ENCODE measurements at regions not wholly inside any gene's neighbourhood (a gene's known extent, or its start where the extent isn't known, plus 50 kb on each side); places are given as distances from the start of the nearest gene placed in this dataset.
"Not testable (repeated sequence)": the region's sequence is repeated elsewhere in the genome, so short reads cannot be mapped to it uniquely, and the experiment has no call there.

GRCh38 chr21:33998402-33998801, 75.0 kb upstream of the MRPS6 start:
- intact Hi-C loops (cut with DNase I), result no loop called here
- DNase-seq, result no peak
- ATAC-seq (ENCODE audit: poor library complexity), result no peak

DNA sequence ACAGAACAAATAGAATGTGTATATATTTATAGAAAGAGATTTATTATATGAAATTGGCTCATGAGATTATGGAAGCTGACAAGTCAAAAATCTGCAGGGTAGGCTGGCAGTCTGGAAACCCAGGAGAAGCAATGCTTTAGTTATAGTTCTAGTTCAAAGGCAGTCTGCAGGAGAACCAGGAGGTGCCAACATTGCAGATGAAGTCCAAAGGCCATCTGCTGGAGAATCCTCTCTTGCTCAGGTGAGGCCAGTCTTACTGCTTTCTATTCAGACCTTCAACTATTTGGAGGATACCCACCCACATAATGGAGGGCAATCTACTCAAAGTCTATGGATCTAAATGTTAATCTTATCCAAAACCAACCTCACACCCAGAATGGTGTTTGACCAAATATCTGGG, 75.9 kb upstream of the MRPS6 start:
- DNase-seq, result no peak
- intact Hi-C loops (cut with DNase I), result no loop called here
- ATAC-seq (ENCODE audit: poor library complexity), result no peak

GRCh38 chr21:33994373-33994772, 78.8 kb upstream of the ATP5PO start:
- intact Hi-C loops (cut with DNase I), result no loop called here
- DNase-seq (no peak), ATAC-seq (ENCODE audit: poor library complexity) (no peak)

DNA sequence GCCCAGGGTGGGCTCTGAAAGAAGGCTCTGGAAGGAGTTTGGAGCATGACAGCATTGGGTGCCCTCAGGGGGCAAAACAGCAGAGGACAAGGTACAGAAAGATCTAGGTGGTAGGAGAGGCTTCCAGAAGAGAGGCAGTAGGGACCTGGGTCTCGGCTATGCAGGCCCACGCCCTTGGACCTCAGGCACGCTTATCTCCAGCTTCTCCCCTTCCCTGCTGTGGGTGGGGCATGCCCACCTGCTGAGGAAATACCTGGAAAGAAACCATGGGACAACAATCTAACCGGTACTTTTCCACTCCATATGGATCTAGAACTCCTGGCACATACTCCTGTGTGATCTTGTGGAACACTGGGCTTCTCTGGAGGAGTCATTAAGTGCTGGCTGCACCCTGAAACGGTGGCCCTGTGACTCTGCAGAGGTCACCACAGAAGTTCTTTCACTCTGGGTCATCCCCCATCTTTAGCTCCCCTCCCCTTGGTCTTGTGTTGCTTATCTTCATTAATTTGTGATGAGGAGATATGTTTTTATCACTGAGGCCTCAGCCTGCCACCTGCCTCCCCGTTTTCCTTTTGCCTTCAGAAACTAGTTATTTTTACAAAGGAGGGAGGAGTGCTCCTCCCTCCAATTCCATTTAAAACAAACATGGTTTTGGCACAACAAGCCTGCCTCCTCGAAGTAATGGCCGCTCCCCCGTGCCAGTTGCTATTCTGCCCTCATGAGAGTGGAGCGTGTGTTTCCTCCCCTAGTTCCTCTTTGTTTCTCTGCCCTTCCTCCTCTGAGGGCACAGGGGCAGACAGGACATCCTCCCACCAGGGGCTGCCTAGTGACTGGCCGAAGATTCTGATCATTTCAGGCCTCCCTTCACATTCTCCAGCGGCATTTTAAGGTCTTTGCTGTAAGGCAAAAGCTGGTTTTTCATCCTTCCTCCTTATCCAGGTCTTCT, 78.0 kb upstream of the ATP5PO start:
- intact Hi-C loops (cut with DNase I), result no loop called here
- no peak for ATAC-seq (ENCODE audit: poor library complexity)
- DNase-seq, result peak; percentile 50

DNA sequence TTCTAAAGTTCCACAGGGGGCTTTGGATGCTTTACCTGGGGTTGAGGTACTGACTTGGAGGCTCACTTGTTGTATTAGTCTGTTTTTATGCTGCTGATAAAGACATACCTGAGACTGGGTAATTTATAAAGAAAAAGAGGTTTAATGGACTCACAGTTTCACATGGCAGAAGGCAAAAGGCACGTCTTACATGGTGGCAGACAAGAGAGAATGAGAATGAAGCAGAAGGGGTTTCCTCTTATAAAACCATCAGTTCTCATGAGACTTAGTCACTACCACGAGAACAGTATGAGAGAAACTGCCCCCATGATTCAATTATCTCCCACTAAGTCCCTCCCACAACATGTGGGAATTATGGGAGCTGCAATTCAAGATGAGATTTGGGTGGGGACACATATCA, 76.8 kb upstream of the ATP5PO start:
- ATAC-seq (ENCODE audit: poor library complexity); DNase-seq; intact Hi-C loops (cut with DNase I): not testable (repeated sequence)

DNA sequence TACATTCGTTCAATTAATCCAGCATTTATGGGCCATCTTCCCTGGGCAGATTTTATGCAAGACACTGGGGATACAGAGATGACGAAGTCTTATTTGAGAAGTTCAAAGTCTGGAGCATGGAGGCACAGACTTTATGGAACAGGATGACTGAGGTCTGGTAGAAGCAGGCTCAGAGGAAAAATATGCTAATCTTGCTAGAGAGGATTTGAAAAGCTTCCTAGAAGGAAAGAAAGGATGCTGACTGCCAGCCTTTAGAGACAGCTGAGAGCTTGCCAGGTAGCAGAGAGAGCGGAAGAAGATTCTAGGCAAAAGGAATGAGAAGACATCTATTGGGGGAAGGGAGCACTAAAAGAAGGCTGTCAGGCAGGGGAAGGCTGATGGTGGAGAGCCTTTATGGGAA, 75.5 kb upstream of the ATP5PO start:
- no peak for ATAC-seq (ENCODE audit: poor library complexity)
- intact Hi-C loops (cut with DNase I), result no loop called here
- DNase-seq, result no peak

DNA sequence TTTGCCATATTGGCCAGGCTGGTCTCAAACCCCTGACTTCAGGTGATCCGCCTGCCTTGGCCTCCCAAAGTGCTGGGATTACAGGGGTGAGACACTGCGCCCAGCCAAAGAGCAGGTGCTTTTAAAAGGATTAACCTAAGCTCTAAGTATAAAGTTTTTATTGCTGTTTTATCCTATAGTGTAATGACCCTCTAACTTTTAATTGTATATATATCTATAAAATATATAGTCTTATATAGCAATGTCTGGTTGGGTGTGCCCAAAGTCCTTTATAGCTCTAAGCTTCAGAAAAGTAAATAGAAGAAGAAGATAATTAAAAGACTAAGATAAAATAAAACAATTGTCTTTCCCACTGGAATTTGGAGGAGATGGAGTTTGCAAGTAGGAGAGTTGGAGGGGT, 73.8 kb upstream of the ATP5PO start:
- intact Hi-C loops (cut with DNase I), result no loop called here
- ATAC-seq (ENCODE audit: poor library complexity) (no peak), DNase-seq (no peak)

GRCh38 chr21:33988237-33989017, 72.8 kb upstream of the ATP5PO start:
- ATAC-seq (ENCODE audit: poor library complexity), result no peak
- no peak for DNase-seq

GRCh38 chr21:33987461-33987860, 71.9 kb upstream of the ATP5PO start:
- intact Hi-C loops (cut with DNase I), result no loop called here
- DNase-seq (no peak), ATAC-seq (ENCODE audit: poor library complexity) (no peak)

More at GRCh38 chr21:33988237-33989017, 72.8 kb upstream of the ATP5PO start:
- intact Hi-C loops (cut with DNase I), result no loop called here

DNA sequence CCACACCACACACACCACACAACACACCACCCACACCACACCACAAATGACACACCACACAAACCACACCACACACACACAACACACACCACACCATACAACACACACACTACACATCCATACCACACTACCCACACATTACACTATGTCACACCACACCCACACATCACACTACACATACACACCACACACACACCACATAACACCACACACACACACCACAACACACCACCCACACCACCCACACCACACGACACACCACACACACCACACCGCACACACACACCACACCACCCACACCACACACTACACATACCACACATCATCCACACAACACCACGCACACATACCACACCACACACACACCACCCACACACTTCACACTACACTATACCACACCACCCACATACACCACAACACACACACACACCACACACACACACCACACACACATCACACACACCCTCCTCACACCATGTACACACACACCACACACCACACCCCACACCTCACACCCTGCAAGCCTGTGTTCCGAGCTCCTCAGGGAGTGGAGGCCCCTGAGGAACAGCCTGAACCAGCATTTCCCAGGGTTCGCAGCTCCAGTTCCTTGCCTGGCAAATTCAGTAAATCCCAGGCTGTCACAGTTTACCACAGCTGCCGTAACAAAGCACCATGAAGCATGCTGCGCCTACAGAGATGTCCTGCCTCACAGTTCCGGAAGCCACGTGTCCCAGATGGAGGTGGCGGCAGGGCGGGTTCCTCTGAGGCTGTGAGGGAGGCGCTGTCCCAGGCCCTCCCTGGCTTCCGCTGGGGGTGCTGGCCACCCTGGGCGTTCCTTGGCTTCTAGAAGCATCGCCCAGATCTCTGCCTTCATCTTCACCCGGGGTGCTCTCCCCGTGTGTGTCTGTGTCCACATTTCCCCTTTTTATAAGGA, 69.8 kb upstream of the ATP5PO start:
- DNase-seq, result no peak
- intact Hi-C loops (cut with DNase I), result no loop called here
- no peak for ATAC-seq (ENCODE audit: poor library complexity)

GRCh38 chr21:33984021-33984481, 68.4 kb upstream of the ATP5PO start:
- DNase-seq, result no peak
- ATAC-seq (ENCODE audit: poor library complexity), result no peak
- intact Hi-C loops (cut with DNase I), result no loop called here

- intact Hi-C loops (cut with DNase I), result no loop called here
- peak; percentile 52 for DNase-seq
- peak; percentile 53 for ATAC-seq (ENCODE audit: poor library complexity)
These were observed 65.9 kb upstream of the ATP5PO start for GRCh38 chr21:33981391-33982101.

DNA sequence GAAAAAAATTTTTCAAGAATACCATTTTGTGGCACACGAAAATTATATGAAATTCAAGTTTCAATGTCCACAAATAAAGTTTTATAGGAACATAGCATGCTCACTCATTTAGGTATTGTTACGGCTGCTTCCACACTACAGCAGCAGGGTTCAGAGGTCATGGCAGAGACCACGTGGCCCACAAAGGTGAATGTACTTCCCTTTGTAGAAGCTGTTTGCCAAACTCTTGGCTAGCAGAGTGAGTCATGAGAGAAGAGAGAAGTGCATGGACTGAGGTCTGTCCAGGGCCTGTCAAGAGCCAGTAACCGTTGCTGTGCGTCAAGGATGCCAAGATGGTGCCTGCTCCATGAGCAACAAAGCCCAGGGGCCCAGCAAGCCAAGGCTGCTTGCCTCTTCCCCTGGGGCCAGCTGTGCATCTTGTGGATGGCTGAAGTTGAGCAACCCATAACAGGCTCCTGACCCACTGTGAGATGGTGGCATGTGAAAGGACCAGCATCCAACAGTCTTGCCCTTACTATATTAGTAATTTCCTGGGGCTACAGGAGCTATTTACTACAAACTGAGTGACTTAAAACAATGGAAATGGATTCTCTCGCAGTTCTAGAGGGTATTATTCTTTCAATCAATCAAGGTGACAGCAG, 64.8 kb upstream of the ATP5PO start:
- DNase-seq (no peak), ATAC-seq (ENCODE audit: poor library complexity) (no peak)
- intact Hi-C loops (cut with DNase I), result no loop called here

DNA sequence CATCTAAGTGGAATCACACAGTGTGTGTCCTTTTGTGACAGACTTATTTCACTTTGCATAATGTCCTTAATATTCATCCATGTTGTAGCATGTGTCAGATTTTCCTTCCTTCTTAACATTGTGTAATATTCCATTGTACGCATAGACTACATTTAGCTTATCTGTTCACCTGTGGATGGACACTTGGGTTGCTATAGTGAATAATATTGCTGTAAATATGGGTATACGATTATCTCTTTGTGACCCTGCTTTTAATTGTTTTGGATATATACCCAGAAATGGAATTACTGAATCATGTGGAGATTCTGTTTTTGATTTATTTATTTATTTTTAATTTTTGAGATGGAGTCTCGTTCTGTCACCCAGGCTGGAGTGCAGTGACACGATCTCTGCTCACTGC, 63.0 kb upstream of the ATP5PO start:
- ATAC-seq (ENCODE audit: poor library complexity) (no peak), DNase-seq (no peak)
- intact Hi-C loops (cut with DNase I), result no loop called here

- intact Hi-C loops (cut with DNase I), result no loop called here
- ATAC-seq (ENCODE audit: poor library complexity), result no peak
- no peak for DNase-seq
These were observed 62.2 kb upstream of the ATP5PO start for GRCh38 chr21:33977721-33978369.

- peak; percentile 37 for ATAC-seq (ENCODE audit: poor library complexity)
- intact Hi-C loops (cut with DNase I), result no loop called here
- DNase-seq, result no peak
These were observed 61.6 kb upstream of the ATP5PO start for GRCh38 chr21:33977017-33977720.

Data from Right ventricle myocardium superior (tissue), 1 donor.